SK-N-MC (cell line): ENCODE measurements at regions not wholly inside any gene's neighbourhood (a gene's known extent, or its start where the extent isn't known, plus 50 kb on each side); places are given as distances from the start of the nearest gene placed in this dataset.
"Not testable (repeated sequence)": the region's sequence is repeated elsewhere in the genome, so short reads cannot be mapped to it uniquely, and the experiment has no call there.

Source experiments
- EZH2 ChIP-seq: fragments of 200-600 bp; sonication (generic); IDR thresholded peaks from one replicate; pipeline ENCODE4 v1.6.1; 2017; ENCODE audit warnings: antibody characterized with exemption
- FOXP2 ChIP-seq: optimal IDR thresholded peaks from 2 replicates; pipeline ENCODE3; 2011; ENCODE audit warnings: mild to moderate bottlenecking, moderate library complexity; ENCODE audit not compliant: insufficient read depth; ENCODE audit errors: extremely low read length, control extremely low read depth
- POLR2AphosphoS5 ChIP-seq: IDR thresholded peaks from 2 replicates; pipeline ENCODE4 v1.6.1; 2012; ENCODE audit warnings: mild to moderate bottlenecking, low read depth, low read length, borderline replicate concordance

DNA sequence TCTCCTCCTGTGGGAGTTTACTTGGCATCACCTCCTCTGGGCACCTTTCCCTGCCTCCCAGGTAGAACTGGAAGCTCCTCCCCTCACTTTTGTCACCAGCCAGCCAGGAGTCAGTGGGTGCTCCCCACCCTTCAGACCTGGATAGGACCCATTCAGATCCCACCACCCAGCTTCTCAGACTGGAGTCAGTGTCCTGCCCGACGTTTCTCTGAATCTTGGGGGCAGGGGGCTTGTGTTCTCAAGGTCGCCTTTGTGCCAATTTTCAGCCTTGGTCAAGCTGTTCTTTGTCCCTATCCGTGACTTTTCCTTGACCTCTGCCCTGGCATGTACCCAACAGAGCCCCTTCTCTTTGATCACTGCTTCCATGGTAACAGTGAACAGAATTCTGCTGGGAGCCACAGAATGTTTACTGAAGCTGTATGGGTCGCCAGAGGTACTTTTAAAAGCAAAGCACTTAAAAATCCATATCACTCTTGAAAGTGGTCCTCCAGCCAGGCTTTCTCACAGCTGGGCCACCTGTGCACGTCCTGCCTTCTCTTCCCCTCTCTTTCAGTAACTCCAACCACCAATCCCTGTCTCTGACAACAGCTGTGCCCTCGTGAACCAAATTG is 63.1 kb downstream of the SOWAHC start:
- TF ChIP-seq EZH2, POLR2AphosphoS5, FOXP2: not testable (repeated sequence)
